HepG2 (cell line): ENCODE measurements at regions not wholly inside any gene's neighbourhood (a gene's known extent, or its start where the extent isn't known, plus 50 kb on each side); places are given as distances from the start of the nearest gene placed in this dataset.

Experiments used
- ATAC-seq: fragments of 200-7000 bp; cut with Tn5 transposase; 3 replicates; pipeline ENCODE4 v1.9.1; 2020; ENCODE audit warnings: mild to moderate bottlenecking, moderate library complexity
- BruUV-seq: library from RNA; stranded (reverse); fragments of 400-500 nt; replicated peaks from 2 replicates; lab custom pipeline; 2021; lab: Mats Ljungman, UMichigan
- CTCF ChIA-PET: fragments of 300-600 bp; formaldehyde crosslinking; extraction: SDS; loops from one replicate; lab custom pipeline; 2021; ENCODE audit warnings: low total read pairs, inconsistent platforms, low intra/inter-chr PET ratio; lab: Yijun Ruan, JAX
- POLR2A ChIA-PET: fragments of 350-600 bp; sonication (Branson Sonifier 250); formaldehyde crosslinking; loops from one replicate; lab custom pipeline; 2020; ENCODE audit warnings: antibody characterized with exemption, inconsistent platforms; lab: Yijun Ruan, JAX
- DNase-seq: peaks from one replicate; pipeline ENCODE4 v3.0.0-alpha.2; 2015; ENCODE audit warnings: low spot score
- FAIRE-seq: peaks from 3 replicates; lab custom pipeline; 2011; peaks lifted over from hg19 to GRCh38; lab: Jason Lieb, UNC
- H2AFZ ChIP-seq: one replicate; pipeline ENCODE4 v1.6.1; 2011; ENCODE audit warnings: low read length, inconsistent platforms
- H3K27ac ChIP-seq: fragments of 300-600 bp; 3 replicates; pipeline ENCODE4 v1.8.0; 2011; ENCODE audit warnings: mixed run types, mild to moderate bottlenecking, mixed read lengths, low read length, inconsistent platforms; ENCODE audit not compliant: insufficient read depth; ENCODE audit errors: extremely low read length
- H3K27me3 ChIP-seq, 2 experiments: fragments of 200-600 bp in 1 of 2; 2 replicates in 1 of 2; 3 replicates in 1 of 2; pipeline versions ENCODE4 v1.6.0 to v1.8.0; 2011; ENCODE audit warnings: low read length in 2 of 2, mild to moderate bottlenecking in 2 of 2, moderate library complexity in 2 of 2, inconsistent platforms in 1 of 2; ENCODE audit not compliant: insufficient read depth in 2 of 2, control insufficient read depth in 1 of 2
- H3K36me3 ChIP-seq, 2 experiments: fragments of 200-600 bp in 1 of 2; replicated peaks in 1 of 2; 2 replicates in 1 of 2; 3 replicates in 1 of 2; pipeline versions ENCODE4 v1.5.1 to v1.8.0; 2011; ENCODE audit warnings: low read length in 2 of 2, inconsistent platforms in 1 of 2; ENCODE audit not compliant: insufficient read depth in 2 of 2, control insufficient read depth in 1 of 2
- H3K4me1 ChIP-seq: 2 replicates; pipeline ENCODE4 v1.5.1; 2012; ENCODE audit warnings: low read length, inconsistent platforms; ENCODE audit not compliant: insufficient read depth
- H3K4me2 ChIP-seq: 2 replicates; pipeline ENCODE4 v1.6.0; 2011; ENCODE audit warnings: low read depth, low read length, inconsistent platforms
- H3K4me3 ChIP-seq, 3 experiments: fragments of 200-600 bp in 1 of 3; sonication (generic), shearing (Covaris generic) in 1 of 3; replicated peaks in 1 of 3; 2 replicates each; pipeline ENCODE4 v1.5.1; 2011 to 2016; ENCODE audit warnings: low read length in 3 of 3, inconsistent platforms in 2 of 3, low read depth in 2 of 3, mild to moderate bottlenecking in 2 of 3, control low read depth in 1 of 3, mixed read lengths in 1 of 3; ENCODE audit not compliant: insufficient read depth in 1 of 3
- H3K79me2 ChIP-seq: one replicate; pipeline ENCODE4 v1.6.1; 2011; ENCODE audit warnings: low read length, inconsistent platforms; ENCODE audit not compliant: insufficient read depth
- H3K9ac ChIP-seq: 2 replicates; pipeline ENCODE4 v1.6.0; 2011; ENCODE audit warnings: mild to moderate bottlenecking, low read depth, low read length, inconsistent platforms; ENCODE audit not compliant: insufficient read depth
- H3K9me3 ChIP-seq: 2 replicates; pipeline ENCODE4 v1.5.1; 2012; ENCODE audit warnings: mild to moderate bottlenecking, low read length
- H4K20me1 ChIP-seq: 2 replicates; pipeline ENCODE4 v1.6.0; 2011; ENCODE audit warnings: inconsistent platforms, mild to moderate bottlenecking, low read length, moderate library complexity; ENCODE audit not compliant: insufficient read depth
- AGO1 ChIP-seq: fragments of 200-400 bp; formaldehyde crosslinking; IDR thresholded peaks from 2 replicates; pipeline ENCODE4 v1.6.1; 2017; ENCODE audit warnings: mild to moderate bottlenecking, low read depth, low read length, moderate library complexity; ENCODE audit not compliant: poor library complexity, severe bottlenecking
- CBX1 ChIP-seq: IDR thresholded peaks from one replicate; pipeline ENCODE4 v1.6.1; 2016; ENCODE audit warnings: antibody characterized with exemption, low read depth
- DMTF1 ChIP-seq: sonication (generic); formaldehyde crosslinking; IDR thresholded peaks from 2 replicates; pipeline ENCODE4 v1.4.0; 2020; ENCODE audit warnings: mild to moderate bottlenecking, missing genetic modification reagents
- HHEX ChIP-seq: IDR thresholded peaks from 2 replicates; pipeline ENCODE4 v1.6.1; 2016; ENCODE audit warnings: control low read depth
- IRF1 ChIP-seq: sonication (generic); formaldehyde crosslinking; IDR thresholded peaks from 2 replicates; pipeline ENCODE4 v1.4.0; 2020; ENCODE audit warnings: low read depth, mild to moderate bottlenecking, missing genetic modification reagents
- KDM6A ChIP-seq: IDR thresholded peaks from 2 replicates; pipeline ENCODE4 v1.6.1; 2016; ENCODE audit warnings: low read depth
- MAFK ChIP-seq, 2 experiments: IDR thresholded peaks in 1 of 2; conservative IDR thresholded peaks in 1 of 2; 2 replicates each; pipeline ENCODE4 v1.6.1; 2011; ENCODE audit warnings: improper control_type of control experiment in 2 of 2, low read length in 2 of 2
- MXD1 ChIP-seq: sonication (generic); formaldehyde crosslinking; IDR thresholded peaks from 2 replicates; pipeline ENCODE4 v1.4.0; 2020; ENCODE audit warnings: mild to moderate bottlenecking, missing genetic modification reagents
- NFIC ChIP-seq: IDR thresholded peaks from 2 replicates; pipeline ENCODE4 v1.6.1; 2012; ENCODE audit warnings: mild to moderate bottlenecking, low read length, inconsistent platforms
- NKX3-1 ChIP-seq: sonication (generic); formaldehyde crosslinking; IDR thresholded peaks from 2 replicates; pipeline ENCODE4 v1.5.0; 2020; ENCODE audit warnings: missing genetic modification reagents
- NR1H2 ChIP-seq: sonication (generic); formaldehyde crosslinking; IDR thresholded peaks from 2 replicates; pipeline ENCODE4 v1.8.1; 2022; ENCODE audit warnings: low read depth, missing genetic modification reagents, borderline replicate concordance
- PHF8 ChIP-seq: sonication (generic); formaldehyde crosslinking; IDR thresholded peaks from 2 replicates; pipeline ENCODE4 v1.5.0; 2020; ENCODE audit warnings: missing genetic modification reagents
- RELA ChIP-seq: sonication (generic); formaldehyde crosslinking; IDR thresholded peaks from 2 replicates; pipeline ENCODE4 v1.4.0; 2020; ENCODE audit warnings: missing genetic modification reagents
- TMF1 ChIP-seq: sonication (generic); formaldehyde crosslinking; IDR thresholded peaks from 2 replicates; pipeline ENCODE4 v1.8.1; 2022; ENCODE audit warnings: low read depth, missing genetic modification reagents
- ZBTB8A ChIP-seq: sonication (generic); formaldehyde crosslinking; IDR thresholded peaks from 2 replicates; pipeline ENCODE4 v1.4.0; 2020; ENCODE audit warnings: mild to moderate bottlenecking, low read depth, missing genetic modification reagents, borderline replicate concordance
- ZNF20 ChIP-seq: sonication (generic); formaldehyde crosslinking; IDR thresholded peaks from 2 replicates; pipeline ENCODE4 v1.4.0; 2020; ENCODE audit warnings: mild to moderate bottlenecking, moderate library complexity, missing genetic modification reagents
- ZNF230 ChIP-seq: sonication (generic); formaldehyde crosslinking; IDR thresholded peaks from 2 replicates; pipeline ENCODE4 v1.4.0; 2020; ENCODE audit warnings: mild to moderate bottlenecking, missing genetic modification reagents
- ZNF256 ChIP-seq: sonication (generic); formaldehyde crosslinking; conservative IDR thresholded peaks from 2 replicates; pipeline ENCODE4 v1.4.0; 2020; ENCODE audit warnings: missing genetic modification reagents
- ZNF430 ChIP-seq: sonication (generic); formaldehyde crosslinking; IDR thresholded peaks from 2 replicates; pipeline ENCODE4 v1.9.0; 2021; ENCODE audit warnings: mild to moderate bottlenecking, missing genetic modification reagents
- ZNF607 ChIP-seq: sonication (generic); formaldehyde crosslinking; IDR thresholded peaks from 2 replicates; pipeline ENCODE4 v1.5.1; 2020; ENCODE audit warnings: missing genetic modification reagents, mild to moderate bottlenecking, borderline replicate concordance
- ZNF766 ChIP-seq: sonication (generic); formaldehyde crosslinking; IDR thresholded peaks from 2 replicates; pipeline ENCODE4 v1.5.0; 2020; ENCODE audit warnings: missing genetic modification reagents, borderline replicate concordance
- WGBS: methylation state at CpG from one replicate; pipeline ENCODE4 v1.1.6; 2017; ENCODE audit warnings: low lambda C conversion rate; 5-methylcytosine and 5-hydroxymethylcytosine counted together
- in situ Hi-C: cut with HindIII; loops from 2 replicates; pipeline ENCODE4 v1.10.0; 2017; ENCODE audit warnings: low pct_unique_long_range_greater_than_20kb; ENCODE audit not compliant: extremely low pct_ligation_motif_present
- intact Hi-C: fragments of 100-400 bp; cut with micrococcal nuclease; formaldehyde crosslinking; loops from one replicate; pipeline ENCODE4 v1.10.0; 2022; ENCODE audit not compliant: unreplicated experiment

GRCh38 chr22:20651286-20651685 lies 122.6 kb upstream of the SERPIND1 start (continued):
- TF ChIP-seq NFIC: no peak
- no peak for TF ChIP-seq NR1H2
- TF ChIP-seq ZNF766 (CRISPR knock-in tag): no peak
- no peak for TF ChIP-seq ZBTB8A (CRISPR knock-in tag)
- no peak for TF ChIP-seq NKX3-1 (CRISPR knock-in tag)
- TF ChIP-seq RELA (CRISPR knock-in tag): no peak
- no peak for TF ChIP-seq TMF1 (CRISPR knock-in tag)
- TF ChIP-seq CBX1: no peak
- no peak for TF ChIP-seq HHEX (CRISPR knock-in tag)
- TF ChIP-seq, all 625 proteins: peak for 0

GRCh38 chr22:20652130-20652529 lies 121.8 kb upstream of the SERPIND1 start:
- H4K20me1 ChIP-seq: no peaks in the 10 kb centered on the region
- ChIA-PET POLR2A (no interaction called here), CTCF (no interaction called here)
- H3K27me3 ChIP-seq: peaks cover 0 to 3% of the 10 kb centered on the region in 2 experiments; a peak in 2 of 5 replicates
- no peak overlapping the region for H3K4me2 ChIP-seq
- no TSS peak for BruUV-seq
- DNase-seq: no peak
- ATAC-seq: no peak
- no peak overlapping the region for H3K27ac ChIP-seq
- H3K4me1 ChIP-seq: peaks cover 6% of the 10 kb centered on the region
- in situ Hi-C loops (no loop called here), intact Hi-C loops (no loop called here)
- no peak for FAIRE-seq
- no peak overlapping the region for H3K4me3 ChIP-seq
- H3K79me2 ChIP-seq: no peaks in the 10 kb centered on the region
- no peak overlapping the region for H2AFZ ChIP-seq
- 43% methylated on average over 6 of the region's 6 CpGs for WGBS
- no peak for TF ChIP-seq ZNF20 (CRISPR knock-in tag)
- no peak for TF ChIP-seq KDM6A (CRISPR knock-in tag)
- no peak for TF ChIP-seq ZNF430 (CRISPR knock-in tag)
- TF ChIP-seq MAFK (conservative IDR thresholded peaks at IDR 0.05 in 1 of 2, IDR thresholded peaks at IDR 0.05 in 1 of 2; ENCODE audit: low read length in 2 of 2): no peak
- no peak for TF ChIP-seq PHF8 (CRISPR knock-in tag)
- TF ChIP-seq ZNF256: no peak
- no peak for TF ChIP-seq MXD1 (CRISPR knock-in tag)
- TF ChIP-seq AGO1: no peak
- no peak for TF ChIP-seq IRF1 (CRISPR knock-in tag)
- no peak for TF ChIP-seq ZNF230 (CRISPR knock-in tag)
- TF ChIP-seq ZNF607 (CRISPR knock-in tag): no peak
- TF ChIP-seq DMTF1 (CRISPR knock-in tag): no peak
- H3K9ac ChIP-seq: no peak overlapping the region
- H3K9me3 ChIP-seq: no peaks in the 10 kb centered on the region
- no peaks in the 10 kb centered on the region for H3K36me3 ChIP-seq
